ENCODE measurements at regions not wholly inside any gene's neighbourhood (a gene's known extent, or its start where the extent isn't known, plus 50 kb on each side); places are given as distances from the start of the nearest gene placed in this dataset.
"Not testable (repeated sequence)": the region's sequence is repeated elsewhere in the genome, so short reads cannot be mapped to it uniquely, and the experiment has no call there.

- DNase-seq (ENCODE audit: low spot score) = no peak
Measured at GRCh38 chr13:50452756-50453155, 390.7 kb downstream of the DLEU7 start.

- DNase-seq (ENCODE audit: low spot score) = no peak
Measured at GRCh38 chr13:50453188-50453587, 390.3 kb downstream of the DLEU7 start.

GRCh38 chr13:50456111-50456510 is 387.4 kb downstream of the DLEU7 start:
- DNase-seq (ENCODE audit: low spot score) = no peak

- no peak for DNase-seq (ENCODE audit: low spot score)
Measured at GRCh38 chr13:50457415-50458393, 385.8 kb downstream of the DLEU7 start.

GRCh38 chr13:50459046-50459445 is 384.4 kb downstream of the DLEU7 start:
- no peak for DNase-seq (ENCODE audit: low spot score)

GRCh38 chr13:50459658-50460057 is 383.8 kb downstream of the DLEU7 start:
- no peak for DNase-seq (ENCODE audit: low spot score)

GRCh38 chr13:50460358-50460757 is 383.1 kb downstream of the DLEU7 start:
- no peak for DNase-seq (ENCODE audit: low spot score)

- DNase-seq (ENCODE audit: low spot score) = no peak
Measured at GRCh38 chr13:50461189-50461588, 382.3 kb downstream of the DLEU7 start.

GRCh38 chr13:50463719-50464118 is 379.8 kb downstream of the DLEU7 start:
- DNase-seq (ENCODE audit: low spot score) = no peak

- no peak for DNase-seq (ENCODE audit: low spot score)
Measured at GRCh38 chr13:50464349-50465251, 378.9 kb downstream of the DLEU7 start.

GRCh38 chr13:50466456-50466855 is 377.0 kb downstream of the DLEU7 start:
- DNase-seq (ENCODE audit: low spot score) = no peak

- no peak for DNase-seq (ENCODE audit: low spot score)
Measured at GRCh38 chr13:50467156-50468110, 376.1 kb downstream of the DLEU7 start.

- DNase-seq (ENCODE audit: low spot score) = no peak
Measured at GRCh38 chr13:50468849-50469669, 374.4 kb downstream of the DLEU7 start.

GRCh38 chr13:50473050-50473449 is 370.4 kb downstream of the DLEU7 start:
- not testable (repeated sequence) for DNase-seq (ENCODE audit: low spot score)

GRCh38 chr13:50474088-50474662 is 369.3 kb downstream of the DLEU7 start:
- no peak for DNase-seq (ENCODE audit: low spot score)

- DNase-seq (ENCODE audit: low spot score) = no peak
Measured at GRCh38 chr13:50476577-50477285, 366.8 kb downstream of the DLEU7 start.

- no peak for DNase-seq (ENCODE audit: low spot score)
Measured at GRCh38 chr13:50481936-50482335, 361.6 kb downstream of the DLEU7 start.

- DNase-seq (ENCODE audit: low spot score) = no peak
Measured at GRCh38 chr13:50483416-50483815, 360.1 kb downstream of the DLEU7 start.

- DNase-seq (ENCODE audit: low spot score) = no peak
Measured at GRCh38 chr13:50484472-50485113, 358.9 kb downstream of the DLEU7 start.
